HepG2 (cell line): ENCODE measurements at regions not wholly inside any gene's neighbourhood (a gene's known extent, or its start where the extent isn't known, plus 50 kb on each side); places are given as distances from the start of the nearest gene placed in this dataset.

Source experiments
- ATAC-seq: fragments of 200-7000 bp; cut with Tn5 transposase; 3 replicates; pipeline ENCODE4 v1.9.1; 2020; ENCODE audit warnings: mild to moderate bottlenecking, moderate library complexity
- BruUV-seq: library from RNA; stranded (reverse); fragments of 400-500 nt; replicated peaks from 2 replicates; lab custom pipeline; 2021; lab: Mats Ljungman, UMichigan
- CTCF ChIA-PET: fragments of 300-600 bp; formaldehyde crosslinking; extraction: SDS; loops from one replicate; lab custom pipeline; 2021; ENCODE audit warnings: low total read pairs, inconsistent platforms, low intra/inter-chr PET ratio; lab: Yijun Ruan, JAX
- POLR2A ChIA-PET: fragments of 350-600 bp; sonication (Branson Sonifier 250); formaldehyde crosslinking; loops from one replicate; lab custom pipeline; 2020; ENCODE audit warnings: antibody characterized with exemption, inconsistent platforms; lab: Yijun Ruan, JAX
- DNase-seq: peaks from one replicate; pipeline ENCODE4 v3.0.0-alpha.2; 2015; ENCODE audit warnings: low spot score
- FAIRE-seq: peaks from 3 replicates; lab custom pipeline; 2011; peaks lifted over from hg19 to GRCh38; lab: Jason Lieb, UNC
- H2AFZ ChIP-seq: one replicate; pipeline ENCODE4 v1.6.1; 2011; ENCODE audit warnings: low read length, inconsistent platforms
- H3K27ac ChIP-seq: fragments of 300-600 bp; 3 replicates; pipeline ENCODE4 v1.8.0; 2011; ENCODE audit warnings: mixed run types, mild to moderate bottlenecking, mixed read lengths, low read length, inconsistent platforms; ENCODE audit not compliant: insufficient read depth; ENCODE audit errors: extremely low read length
- H3K27me3 ChIP-seq, 2 experiments: fragments of 200-600 bp in 1 of 2; 2 replicates in 1 of 2; 3 replicates in 1 of 2; pipeline versions ENCODE4 v1.6.0 to v1.8.0; 2011; ENCODE audit warnings: low read length in 2 of 2, mild to moderate bottlenecking in 2 of 2, moderate library complexity in 2 of 2, inconsistent platforms in 1 of 2; ENCODE audit not compliant: insufficient read depth in 2 of 2, control insufficient read depth in 1 of 2
- H3K36me3 ChIP-seq, 2 experiments: fragments of 200-600 bp in 1 of 2; replicated peaks in 1 of 2; 2 replicates in 1 of 2; 3 replicates in 1 of 2; pipeline versions ENCODE4 v1.5.1 to v1.8.0; 2011; ENCODE audit warnings: low read length in 2 of 2, inconsistent platforms in 1 of 2; ENCODE audit not compliant: insufficient read depth in 2 of 2, control insufficient read depth in 1 of 2
- H3K4me1 ChIP-seq: 2 replicates; pipeline ENCODE4 v1.5.1; 2012; ENCODE audit warnings: low read length, inconsistent platforms; ENCODE audit not compliant: insufficient read depth
- H3K4me2 ChIP-seq: 2 replicates; pipeline ENCODE4 v1.6.0; 2011; ENCODE audit warnings: low read depth, low read length, inconsistent platforms
- H3K4me3 ChIP-seq, 3 experiments: fragments of 200-600 bp in 1 of 3; sonication (generic), shearing (Covaris generic) in 1 of 3; replicated peaks in 1 of 3; 2 replicates each; pipeline ENCODE4 v1.5.1; 2011 to 2016; ENCODE audit warnings: low read length in 3 of 3, inconsistent platforms in 2 of 3, low read depth in 2 of 3, mild to moderate bottlenecking in 2 of 3, control low read depth in 1 of 3, mixed read lengths in 1 of 3; ENCODE audit not compliant: insufficient read depth in 1 of 3
- H3K79me2 ChIP-seq: one replicate; pipeline ENCODE4 v1.6.1; 2011; ENCODE audit warnings: low read length, inconsistent platforms; ENCODE audit not compliant: insufficient read depth
- H3K9ac ChIP-seq: 2 replicates; pipeline ENCODE4 v1.6.0; 2011; ENCODE audit warnings: mild to moderate bottlenecking, low read depth, low read length, inconsistent platforms; ENCODE audit not compliant: insufficient read depth
- H3K9me3 ChIP-seq: 2 replicates; pipeline ENCODE4 v1.5.1; 2012; ENCODE audit warnings: mild to moderate bottlenecking, low read length
- H4K20me1 ChIP-seq: 2 replicates; pipeline ENCODE4 v1.6.0; 2011; ENCODE audit warnings: inconsistent platforms, mild to moderate bottlenecking, low read length, moderate library complexity; ENCODE audit not compliant: insufficient read depth
- AGO2 ChIP-seq: fragments of 200-400 bp; formaldehyde crosslinking; optimal IDR thresholded peaks from 2 replicates; pipeline ENCODE3; 2017; ENCODE audit warnings: mild to moderate bottlenecking, low read depth, low read length, moderate library complexity
- DDIT3 ChIP-seq: sonication (generic); formaldehyde crosslinking; IDR thresholded peaks from 2 replicates; pipeline ENCODE4 v1.4.0; 2020; ENCODE audit warnings: mild to moderate bottlenecking, missing genetic modification reagents
- IRX3 ChIP-seq: sonication (generic); formaldehyde crosslinking; IDR thresholded peaks from 2 replicates; pipeline ENCODE4 v1.8.1; 2023; ENCODE audit warnings: mild to moderate bottlenecking, low read depth, missing genetic modification reagents, borderline replicate concordance
- KDM1A ChIP-seq: IDR thresholded peaks from 2 replicates; pipeline ENCODE4 v1.6.1; 2016; ENCODE audit warnings: missing compliant biosample characterization
- KLF16 ChIP-seq, 2 experiments: sonication (generic) in 1 of 2; formaldehyde crosslinking in 1 of 2; IDR thresholded peaks; 2 replicates each; pipeline versions ENCODE4 v1.6.1 to v1.8.0; 2016 to 2023; ENCODE audit warnings: missing genetic modification reagents in 2 of 2, missing compliant biosample characterization in 1 of 2
- NFE2L2 ChIP-seq: fragments of 150-350 bp; IDR thresholded peaks from 2 replicates; pipeline ENCODE4 v1.6.1; 2014; ENCODE audit warnings: low read length
- NFRKB ChIP-seq: fragments of 450-650 bp; IDR thresholded peaks from 2 replicates; pipeline ENCODE4 v1.6.1; 2017
- SETDB1 ChIP-seq: sonication (generic); formaldehyde crosslinking; IDR thresholded peaks from 2 replicates; pipeline ENCODE4 v1.5.1; 2020; ENCODE audit warnings: missing genetic modification reagents, mild to moderate bottlenecking, borderline replicate concordance
- SRSF9 ChIP-seq: fragments of 200-400 bp; formaldehyde crosslinking; IDR thresholded peaks from 2 replicates; pipeline ENCODE4 v1.6.1; 2018; ENCODE audit warnings: borderline replicate concordance, mild to moderate bottlenecking, low read depth, low read length; ENCODE audit not compliant: insufficient read depth, poor library complexity, severe bottlenecking
- SRY ChIP-seq: sonication (generic); formaldehyde crosslinking; IDR thresholded peaks from 2 replicates; pipeline ENCODE4 v1.8.0; 2022; ENCODE audit warnings: mild to moderate bottlenecking, missing genetic modification reagents
- TSC22D2 ChIP-seq: sonication (generic); formaldehyde crosslinking; IDR thresholded peaks from 2 replicates; pipeline ENCODE4 v1.5.1; 2020; ENCODE audit warnings: missing genetic modification reagents, mild to moderate bottlenecking, borderline replicate concordance
- ZC3H4 ChIP-seq: sonication (generic); formaldehyde crosslinking; IDR thresholded peaks from 2 replicates; pipeline ENCODE4 v1.4.0; 2020; ENCODE audit warnings: missing genetic modification reagents, borderline replicate concordance
- ZNF512B ChIP-seq: sonication (generic); formaldehyde crosslinking; IDR thresholded peaks from 2 replicates; pipeline ENCODE4 v1.5.1; 2020; ENCODE audit warnings: missing genetic modification reagents, mild to moderate bottlenecking, borderline replicate concordance
- in situ Hi-C: cut with HindIII; loops from 2 replicates; pipeline ENCODE4 v1.10.0; 2017; ENCODE audit warnings: low pct_unique_long_range_greater_than_20kb; ENCODE audit not compliant: extremely low pct_ligation_motif_present
- intact Hi-C: fragments of 100-400 bp; cut with micrococcal nuclease; formaldehyde crosslinking; loops from one replicate; pipeline ENCODE4 v1.10.0; 2022; ENCODE audit not compliant: unreplicated experiment

- in situ Hi-C loops (no loop called here), intact Hi-C loops (no loop called here)
- no peak for ATAC-seq
- Histone ChIP-seq H3K9ac (no peak overlapping the region), H3K36me3 (no peaks in the 10 kb centered on the region), H3K4me2 (no peak overlapping the region), H3K4me1 (no peaks in the 10 kb centered on the region), H3K27ac (no peak overlapping the region), H3K4me3 (no peak overlapping the region), H4K20me1 (no peaks in the 10 kb centered on the region), H3K79me2 (no peaks in the 10 kb centered on the region), H3K27me3 (no peaks in the 10 kb centered on the region), H3K9me3 (peaks cover 66% of the 10 kb centered on the region), H2AFZ (no peak overlapping the region)
- CTCF ChIA-PET, result no interaction called here
- POLR2A ChIA-PET, result no interaction called here
- BruUV-seq, result no TSS peak
- FAIRE-seq, result no peak
- TF ChIP-seq DDIT3 (CRISPR knock-in tag) (no peak), AGO2 (no peak), SETDB1 (CRISPR knock-in tag) (no peak), KDM1A (CRISPR knock-in tag) (no peak), TSC22D2 (CRISPR knock-in tag) (no peak), ZNF512B (no peak), NFE2L2 (no peak), SRSF9 (no peak), KLF16 (CRISPR knock-in tag; IDR thresholded peaks at IDR 0.05) (no peak), IRX3 (CRISPR knock-in tag) (no peak), NFRKB (no peak), ZC3H4 (no peak), SRY (CRISPR knock-in tag) (no peak)
- DNase-seq, result no peak
These were observed 334.3 kb upstream of the LRRC7 start for GRCh38 chr1:69233463-69233862.
